AG04450 (cell line): ENCODE measurements at regions not wholly inside any gene's neighbourhood (a gene's known extent, or its start where the extent isn't known, plus 50 kb on each side); places are given as distances from the start of the nearest gene placed in this dataset.

Experiments
- CTCF ChIA-PET: fragments of 300-600, 350-600 bp; formaldehyde crosslinking; extraction: SDS; loops from one replicate; lab custom pipeline; 2022; ENCODE audit warnings: antibody characterized with exemption, inconsistent platforms; lab: Charles Lee
- POLR2A ChIA-PET: fragments of 350-600 bp; formaldehyde crosslinking; extraction: SDS; loops from one replicate; lab custom pipeline; 2021; ENCODE audit warnings: antibody characterized with exemption, inconsistent platforms; lab: Yijun Ruan, JAX
- DNase-seq: peaks from one replicate; pipeline ENCODE4 v3.0.0-alpha.2; 2011; ENCODE audit warnings: low read depth, low spot score
- H3K27ac ChIP-seq: one replicate; pipeline ENCODE4 v1.5.1; 2012; ENCODE audit warnings: low read depth, low read length, control low read depth
- H3K27me3 ChIP-seq: one replicate; pipeline ENCODE4 v1.6.0; 2012; ENCODE audit warnings: low read length; ENCODE audit not compliant: control insufficient read depth, insufficient read depth
- H3K4me3 ChIP-seq: 2 replicates; pipeline ENCODE4 v1.5.1; 2011; ENCODE audit warnings: mild to moderate bottlenecking, low read depth, low read length, control low read depth
- H3K9me3 ChIP-seq: 2 replicates; pipeline ENCODE4 v1.5.1; 2012; ENCODE audit warnings: low read length; ENCODE audit not compliant: control insufficient read depth, insufficient read depth
- TF ChIP-seq, protein P1 (sequence below): IDR thresholded peaks from 2 replicates; pipeline ENCODE4 v1.5.1; 2011; ENCODE audit warnings: low read depth, low read length, control low read depth, inconsistent platforms

DNA sequence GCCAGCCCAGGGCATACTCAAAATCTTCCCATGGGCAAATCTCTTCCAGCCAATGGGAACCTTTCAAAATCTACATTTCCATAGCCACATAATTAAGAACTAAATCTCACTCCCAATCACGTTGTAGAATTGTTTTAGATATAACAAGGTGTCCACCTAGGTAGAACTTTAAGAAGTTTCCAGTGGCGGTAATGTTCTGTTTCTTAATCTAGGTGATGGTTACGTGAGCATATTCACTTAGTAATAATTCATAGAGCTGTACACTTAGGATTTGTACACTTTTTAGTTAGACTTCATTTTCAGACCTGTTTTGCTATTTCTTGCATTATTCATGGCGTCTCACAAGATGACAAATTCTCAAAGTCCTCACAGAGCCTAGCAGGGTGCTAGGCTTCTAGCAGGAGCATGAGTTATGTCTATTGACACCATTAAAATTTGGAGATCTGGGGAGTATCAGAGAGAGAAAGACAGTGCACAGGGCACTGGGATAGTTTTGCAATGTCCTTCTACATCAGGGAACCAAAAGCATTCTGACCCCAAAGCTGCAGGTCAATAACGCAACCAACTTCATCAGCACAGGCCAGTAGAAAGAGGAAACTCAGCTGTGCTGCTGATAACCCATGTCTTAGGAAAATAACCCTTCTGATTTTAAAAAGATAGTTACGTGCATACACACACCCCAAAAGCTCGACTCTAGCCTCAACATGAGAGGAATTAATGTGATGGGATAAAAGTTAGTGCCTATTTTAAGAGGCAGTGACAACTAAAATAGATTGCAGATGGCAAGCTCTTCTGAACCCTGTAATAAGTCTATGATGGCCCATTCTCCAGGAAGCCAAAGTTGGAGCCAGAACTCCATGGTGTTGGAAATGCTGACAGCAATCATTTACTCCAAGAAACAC lies 518.1 kb upstream of the JARID2 start:
- H3K4me3 ChIP-seq: no peak overlapping the region
- TF ChIP-seq, protein P1, sequence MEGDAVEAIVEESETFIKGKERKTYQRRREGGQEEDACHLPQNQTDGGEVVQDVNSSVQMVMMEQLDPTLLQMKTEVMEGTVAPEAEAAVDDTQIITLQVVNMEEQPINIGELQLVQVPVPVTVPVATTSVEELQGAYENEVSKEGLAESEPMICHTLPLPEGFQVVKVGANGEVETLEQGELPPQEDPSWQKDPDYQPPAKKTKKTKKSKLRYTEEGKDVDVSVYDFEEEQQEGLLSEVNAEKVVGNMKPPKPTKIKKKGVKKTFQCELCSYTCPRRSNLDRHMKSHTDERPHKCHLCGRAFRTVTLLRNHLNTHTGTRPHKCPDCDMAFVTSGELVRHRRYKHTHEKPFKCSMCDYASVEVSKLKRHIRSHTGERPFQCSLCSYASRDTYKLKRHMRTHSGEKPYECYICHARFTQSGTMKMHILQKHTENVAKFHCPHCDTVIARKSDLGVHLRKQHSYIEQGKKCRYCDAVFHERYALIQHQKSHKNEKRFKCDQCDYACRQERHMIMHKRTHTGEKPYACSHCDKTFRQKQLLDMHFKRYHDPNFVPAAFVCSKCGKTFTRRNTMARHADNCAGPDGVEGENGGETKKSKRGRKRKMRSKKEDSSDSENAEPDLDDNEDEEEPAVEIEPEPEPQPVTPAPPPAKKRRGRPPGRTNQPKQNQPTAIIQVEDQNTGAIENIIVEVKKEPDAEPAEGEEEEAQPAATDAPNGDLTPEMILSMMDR: no peak
- no peaks in the 10 kb centered on the region for H3K9me3 ChIP-seq
- no peak for DNase-seq
- H3K27me3 ChIP-seq: no peaks in the 10 kb centered on the region
- ChIA-PET CTCF (interaction anchor here (1.0 to 1.1 kb wide), 2 partner anchors 13 to 17 kb away, joined by 3 read pairs; no protein-coding TSS in a partner anchor), POLR2A (no interaction called here)
- H3K27ac ChIP-seq: no peak overlapping the region

DNA sequence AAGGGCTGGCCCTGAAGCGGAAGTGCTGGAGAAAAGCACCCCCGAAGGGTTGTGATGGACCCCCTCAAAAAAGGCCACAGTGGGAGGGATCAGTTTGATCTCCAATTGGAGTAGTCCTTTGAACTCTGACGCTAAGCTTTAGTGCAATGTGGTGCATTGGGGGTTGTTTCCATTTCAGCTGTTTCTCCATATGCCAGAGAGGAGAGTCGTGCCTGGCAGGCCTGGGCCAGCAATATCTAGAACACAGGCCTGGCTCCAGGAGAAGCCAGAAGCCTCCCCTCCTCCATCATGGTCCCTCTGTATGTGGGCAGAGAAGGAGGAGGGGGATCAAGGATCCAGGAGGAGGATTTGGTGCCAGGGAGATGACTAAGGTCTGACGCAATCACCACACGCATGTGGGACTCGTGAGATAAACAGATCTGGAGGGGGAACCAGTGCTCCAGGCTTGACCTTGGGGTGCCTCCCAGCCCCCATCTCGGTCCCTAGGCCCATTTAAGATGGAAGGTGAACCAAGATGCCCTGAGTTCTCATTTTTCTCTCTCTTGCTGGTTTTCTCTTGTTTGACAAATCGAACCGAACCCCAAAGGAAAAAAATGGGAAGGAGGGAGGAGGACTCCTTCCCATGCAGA lies 517.4 kb upstream of the JARID2 start:
- Histone ChIP-seq H3K9me3 (no peaks in the 10 kb centered on the region), H3K27me3 (no peaks in the 10 kb centered on the region), H3K4me3 (no peak overlapping the region), H3K27ac (no peak overlapping the region)
- ChIA-PET POLR2A (no interaction called here), CTCF (no interaction called here)
- DNase-seq: no peak
- TF ChIP-seq, protein P1: no peak

DNA sequence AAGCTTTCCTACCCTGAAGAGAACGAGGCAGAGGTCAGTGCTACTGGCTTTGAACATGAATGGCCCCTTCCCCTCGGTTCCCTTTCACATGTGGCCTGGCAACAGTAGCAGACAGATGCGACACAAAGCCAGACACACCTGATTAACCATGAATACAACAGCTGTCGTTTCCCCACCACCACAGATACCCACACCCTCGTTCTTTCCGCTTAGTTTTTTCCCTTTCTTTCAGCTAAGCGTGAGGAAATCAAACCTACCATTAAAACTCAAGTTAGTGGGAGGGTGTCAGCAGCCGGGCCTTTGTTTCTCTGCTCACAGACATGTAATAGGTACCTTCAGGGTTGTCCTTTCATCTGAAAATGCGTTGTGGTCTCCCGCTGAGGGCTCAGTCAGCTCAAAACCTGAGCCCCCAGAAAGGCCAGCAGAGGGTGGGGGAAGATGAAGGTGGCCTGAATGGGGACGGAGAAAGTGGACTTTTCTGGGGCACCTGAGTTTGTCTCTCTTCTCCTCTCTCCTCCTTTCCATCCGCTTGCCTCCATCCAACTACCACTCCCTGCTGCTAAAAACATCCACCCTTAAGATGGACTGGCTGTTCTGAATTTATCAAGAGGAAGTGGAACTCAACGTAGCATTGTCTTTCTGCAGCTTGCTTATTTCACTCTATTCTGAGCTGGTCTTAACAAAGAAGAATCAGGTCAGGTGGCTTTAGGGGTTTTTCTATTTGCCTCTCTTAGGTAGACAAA lies 516.6 kb upstream of the JARID2 start:
- no peak for DNase-seq
- H3K27ac ChIP-seq: no peak overlapping the region
- no peaks in the 10 kb centered on the region for H3K27me3 ChIP-seq
- CTCF ChIA-PET: interaction anchor here (0.6 kb wide), 1 partner anchor 761 kb away, joined by 4 read pairs; no protein-coding TSS in a partner anchor
- POLR2A ChIA-PET: no interaction called here
- no peak overlapping the region for H3K4me3 ChIP-seq
- TF ChIP-seq, protein P1: no peak
- no peaks in the 10 kb centered on the region for H3K9me3 ChIP-seq

DNA sequence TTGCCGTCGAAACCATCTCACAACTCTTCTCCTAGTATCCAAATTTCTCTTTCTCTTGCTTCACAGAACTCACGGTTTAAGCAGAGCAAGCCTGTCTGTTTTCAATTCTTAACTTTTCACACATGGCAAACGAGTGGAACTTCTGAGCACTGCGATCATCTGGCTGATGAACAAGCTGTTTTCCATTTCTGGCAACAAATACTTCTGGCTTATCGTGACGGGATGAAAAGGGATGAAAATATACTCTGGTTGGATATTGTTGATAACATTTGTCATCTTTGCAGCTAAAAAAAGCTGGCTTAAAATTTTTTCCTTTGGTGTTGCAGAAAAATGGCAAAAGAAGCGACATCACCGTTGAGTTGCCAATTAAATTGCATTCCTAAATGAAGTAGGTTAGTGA lies 515.2 kb upstream of the JARID2 start:
- H3K4me3 ChIP-seq: no peak overlapping the region
- CTCF ChIA-PET: no interaction called here
- no peak for DNase-seq
- no peaks in the 10 kb centered on the region for H3K9me3 ChIP-seq
- no peaks in the 10 kb centered on the region for H3K27me3 ChIP-seq
- H3K27ac ChIP-seq: no peak overlapping the region
- TF ChIP-seq, protein P1: no peak
- POLR2A ChIA-PET: no interaction called here
